CD8-positive, alpha-beta memory T cell (primary cell): ENCODE measurements at regions not wholly inside any gene's neighbourhood (a gene's known extent, or its start where the extent isn't known, plus 50 kb on each side); places are given as distances from the start of the nearest gene placed in this dataset.

ENCODE experiments used
- CTCF ChIA-PET: fragments of 350-600 bp; sonication (Branson Sonifier 250); formaldehyde crosslinking; loops from one replicate; lab custom pipeline; 2021; ENCODE audit warnings: antibody characterized with exemption; lab: Charles Lee
- POLR2A ChIA-PET: fragments of 350-600 bp; sonication (Branson Sonifier 250); formaldehyde crosslinking; loops from one replicate; lab custom pipeline; 2021; ENCODE audit warnings: antibody characterized with exemption; lab: Charles Lee
- DNase-seq, 5 donors: peaks; one replicate each; pipeline versions ENCODE4 v3.0.0 to v3.0.0-alpha.2; 2020 to 2022; ENCODE audit warnings: mixed read lengths in 1 of 5
- H3K27ac ChIP-seq: one replicate; pipeline ENCODE4 v1.7.0; 2013; ENCODE audit warnings: low read depth, mild to moderate bottlenecking, low read length, moderate library complexity
- H3K27me3 ChIP-seq: 2 replicates; pipeline ENCODE4 v1.7.0; 2013; ENCODE audit warnings: low read length, mild to moderate bottlenecking; ENCODE audit not compliant: insufficient read depth, poor library complexity, severe bottlenecking
- H3K36me3 ChIP-seq: 2 replicates; pipeline ENCODE4 v1.7.0; 2013; ENCODE audit warnings: mild to moderate bottlenecking, low read length, moderate library complexity; ENCODE audit not compliant: insufficient read depth
- H3K4me1 ChIP-seq: 2 replicates; pipeline ENCODE4 v1.7.0; 2013; ENCODE audit warnings: mild to moderate bottlenecking, low read length, moderate library complexity; ENCODE audit not compliant: insufficient read depth
- H3K4me3 ChIP-seq: 2 replicates; pipeline ENCODE4 v1.7.0; 2013; ENCODE audit warnings: mild to moderate bottlenecking, low read length
- H3K9me3 ChIP-seq: 2 replicates; pipeline ENCODE4 v1.7.0; 2013; ENCODE audit warnings: mild to moderate bottlenecking, low read length
- H3K27ac Mint-ChIP-seq, 8 donors: one replicate each; pipeline ENCODE4 v1.8.0; 2020 to 2021; ENCODE audit warnings: mixed read lengths in 8 of 8, mild to moderate bottlenecking in 6 of 8, inconsistent platforms in 3 of 8, moderate library complexity in 3 of 8
- H3K27me3 Mint-ChIP-seq, 2 donors: one replicate each; pipeline ENCODE4 v1.8.0; 2020 to 2021; ENCODE audit warnings: mixed read lengths in 2 of 2, mild to moderate bottlenecking in 1 of 2, moderate library complexity in 1 of 2
- H3K36me3 Mint-ChIP-seq, 3 donors: one replicate each; pipeline ENCODE4 v1.8.0; 2020 to 2021; ENCODE audit warnings: mixed read lengths in 3 of 3, inconsistent platforms in 1 of 3, mild to moderate bottlenecking in 1 of 3
- H3K4me1 Mint-ChIP-seq, 3 donors: one replicate each; pipeline ENCODE4 v1.8.0; 2020 to 2021; ENCODE audit warnings: mixed read lengths in 3 of 3, inconsistent platforms in 1 of 3, mild to moderate bottlenecking in 1 of 3
- H3K4me3 Mint-ChIP-seq, 7 donors: one replicate each; pipeline ENCODE4 v1.8.0; 2020 to 2021; ENCODE audit warnings: mixed read lengths in 7 of 7, mild to moderate bottlenecking in 6 of 7, moderate library complexity in 4 of 7, inconsistent platforms in 2 of 7
- H3K9me3 Mint-ChIP-seq, 5 donors: one replicate each; pipeline ENCODE4 v1.8.0; 2020 to 2022; ENCODE audit warnings: mixed read lengths in 5 of 5, mild to moderate bottlenecking in 3 of 5, moderate library complexity in 2 of 5, inconsistent platforms in 1 of 5

DNA sequence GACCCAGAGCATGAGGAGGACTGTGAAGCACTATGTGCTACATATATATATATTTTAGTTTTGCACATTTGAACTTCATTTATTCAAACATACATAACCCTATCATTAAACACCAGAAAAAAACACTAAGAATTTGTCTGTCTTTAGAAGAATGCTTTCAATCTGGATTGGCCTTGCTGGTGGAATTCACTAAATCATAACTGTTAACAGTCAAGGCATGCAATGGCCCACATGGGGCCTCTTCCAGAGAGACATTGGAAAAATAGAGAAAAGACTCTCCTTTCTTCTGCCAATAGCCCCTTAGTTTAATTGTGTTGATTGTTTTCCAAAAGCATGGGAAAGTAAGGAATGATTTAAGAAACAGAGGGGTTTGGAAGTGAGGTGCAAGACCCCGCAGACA, 77.9 kb downstream of the MRPL32 start:
- no peak overlapping the region for H3K4me3 Mint-ChIP-seq
- Histone ChIP-seq H3K27ac (no peak overlapping the region), H3K36me3 (no peaks in the 10 kb centered on the region), H3K4me1 (no peaks in the 10 kb centered on the region), H3K27me3 (peaks cover 4% of the 10 kb centered on the region), H3K4me3 (no peak overlapping the region), H3K9me3 (no peaks in the 10 kb centered on the region)
- ChIA-PET POLR2A (no interaction called here), CTCF (no interaction called here)
- no peak for DNase-seq
- H3K4me1 Mint-ChIP-seq, result no peaks in the 10 kb centered on the region
- H3K9me3 Mint-ChIP-seq, result peaks cover 0 to 4% (median 2%) of the 10 kb centered on the region in 5 donors
- H3K36me3 Mint-ChIP-seq, result peaks cover 0 to 7% (median 0%) of the 10 kb centered on the region in 3 donors
- peaks cover 25 to 64% of the 10 kb centered on the region in 2 donors for H3K27me3 Mint-ChIP-seq
- no peak overlapping the region for H3K27ac Mint-ChIP-seq

DNA sequence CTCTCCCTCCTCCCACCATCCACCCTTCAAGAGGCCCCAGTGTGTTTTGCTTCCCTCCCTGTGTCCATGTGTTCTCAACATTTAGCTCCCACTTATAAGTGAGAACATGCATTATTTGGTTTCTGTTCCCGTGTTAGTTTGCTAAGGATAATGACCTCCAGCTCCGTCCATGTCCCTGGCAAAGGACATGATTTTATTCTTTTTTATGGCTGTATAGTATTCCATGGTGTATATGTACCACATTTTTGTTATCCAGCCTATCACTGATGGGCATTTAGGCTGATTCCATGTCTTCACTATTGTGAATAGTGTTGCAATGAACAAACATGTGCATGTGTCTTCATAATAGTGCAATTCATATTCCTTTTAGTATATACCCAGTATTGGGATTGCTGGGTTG, 79.7 kb downstream of the MRPL32 start:
- peaks cover 0 to 4% (median 0%) of the 10 kb centered on the region in 5 donors for H3K9me3 Mint-ChIP-seq
- CTCF ChIA-PET, result no interaction called here

DNA sequence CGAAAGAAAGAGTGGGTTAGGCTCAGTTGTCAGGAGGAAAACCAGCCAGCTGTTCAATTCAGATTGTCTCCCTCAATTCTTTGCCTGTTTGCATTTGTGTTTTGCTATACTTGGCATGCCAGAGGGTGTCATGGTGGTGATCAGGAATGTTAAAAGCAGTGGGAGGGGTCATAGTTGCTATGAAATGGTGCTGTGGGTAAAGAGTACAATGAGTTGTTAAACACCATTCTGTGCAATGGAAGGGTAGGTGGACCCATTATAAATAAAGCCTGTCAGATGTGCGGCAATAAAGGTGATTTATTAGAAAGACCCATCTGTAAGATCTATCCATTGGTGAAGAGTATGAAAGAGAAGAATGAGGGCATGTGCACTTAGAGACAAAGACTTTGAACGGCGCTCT, 82.2 kb downstream of the MRPL32 start:
- Mint-ChIP-seq H3K27me3 (peaks cover 24 to 51% of the 10 kb centered on the region in 2 donors), H3K9me3 (peaks cover 0 to 4% (median 0%) of the 10 kb centered on the region in 5 donors), H3K4me1 (no peaks in the 10 kb centered on the region), H3K27ac (no peak overlapping the region), H3K36me3 (peaks cover 0 to 7% (median 0%) of the 10 kb centered on the region in 3 donors), H3K4me3 (no peak overlapping the region)
- Histone ChIP-seq H3K4me1 (no peaks in the 10 kb centered on the region), H3K9me3 (no peaks in the 10 kb centered on the region), H3K36me3 (no peaks in the 10 kb centered on the region), H3K27me3 (peaks cover 4% of the 10 kb centered on the region), H3K4me3 (no peak overlapping the region), H3K27ac (no peak overlapping the region)
- DNase-seq, result no peak
- POLR2A ChIA-PET, result no interaction called here
- CTCF ChIA-PET, result no interaction called here

More for the DNA sequence above, 79.7 kb downstream of the MRPL32 start:
- Histone ChIP-seq H3K4me1 (no peaks in the 10 kb centered on the region), H3K36me3 (no peaks in the 10 kb centered on the region), H3K27ac (no peak overlapping the region), H3K4me3 (no peak overlapping the region), H3K9me3 (no peaks in the 10 kb centered on the region), H3K27me3 (peaks cover 4% of the 10 kb centered on the region)
- Mint-ChIP-seq H3K4me3 (no peak overlapping the region), H3K36me3 (peaks cover 0 to 7% (median 0%) of the 10 kb centered on the region in 3 donors), H3K27me3 (peaks cover 24 to 51% of the 10 kb centered on the region in 2 donors), H3K27ac (no peak overlapping the region), H3K4me1 (no peaks in the 10 kb centered on the region)
- POLR2A ChIA-PET, result no interaction called here
- no peak for DNase-seq

DNA sequence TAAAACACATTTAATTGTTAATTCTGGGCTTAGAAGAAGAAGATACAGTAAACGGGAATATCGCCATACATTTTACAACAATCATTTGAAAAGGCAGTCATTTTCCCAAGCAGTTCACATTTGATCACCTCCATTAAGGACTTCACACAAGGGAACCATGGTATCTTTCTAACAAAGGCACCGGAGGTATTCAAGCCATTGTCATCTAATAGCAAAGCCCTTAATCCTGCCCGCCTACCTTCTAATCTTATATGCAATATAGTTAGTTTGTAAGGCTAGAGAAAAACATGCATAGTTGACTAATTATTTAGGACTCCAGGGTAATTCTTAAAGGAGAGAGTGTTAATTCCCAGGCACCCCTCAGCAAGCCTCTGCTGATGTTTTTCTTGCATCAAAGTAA, 83.1 kb downstream of the MRPL32 start:
- Mint-ChIP-seq H3K27me3 (peaks cover 24 to 46% of the 10 kb centered on the region in 2 donors), H3K4me1 (no peaks in the 10 kb centered on the region), H3K9me3 (peaks cover 0 to 4% (median 0%) of the 10 kb centered on the region in 5 donors), H3K4me3 (no peak overlapping the region), H3K27ac (no peak overlapping the region), H3K36me3 (peaks cover 0 to 7% (median 0%) of the 10 kb centered on the region in 3 donors)
- ChIA-PET CTCF (no interaction called here), POLR2A (no interaction called here)
- Histone ChIP-seq H3K4me3 (no peak overlapping the region), H3K4me1 (no peaks in the 10 kb centered on the region), H3K9me3 (no peaks in the 10 kb centered on the region), H3K36me3 (no peaks in the 10 kb centered on the region), H3K27ac (no peak overlapping the region), H3K27me3 (peaks cover 4% of the 10 kb centered on the region)
- no peak for DNase-seq

DNA sequence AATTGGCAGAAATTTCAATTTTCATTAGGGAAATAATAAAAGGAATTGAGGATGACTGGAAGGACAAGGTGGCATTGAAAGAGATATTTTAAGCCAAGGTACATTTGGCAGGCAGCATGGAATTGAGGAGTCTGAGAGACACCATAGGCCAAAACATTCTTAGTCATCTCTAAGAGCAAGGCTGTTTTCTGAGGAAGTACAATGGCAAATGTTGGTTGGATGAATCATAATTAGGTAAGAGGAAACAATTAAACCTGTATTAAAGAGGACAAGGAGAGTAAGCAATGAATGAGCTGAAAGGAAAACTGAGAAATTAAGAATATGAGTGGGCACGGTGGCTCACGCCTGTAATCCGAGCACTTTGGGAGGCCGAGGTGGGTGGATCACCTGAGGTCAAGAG, 86.3 kb downstream of the MRPL32 start:
- Mint-ChIP-seq H3K36me3 (no peaks in the 10 kb centered on the region), H3K27me3 (peaks cover 13 to 30% of the 10 kb centered on the region in 2 donors), H3K27ac (no peak overlapping the region), H3K4me3 (no peak overlapping the region), H3K9me3 (no peaks in the 10 kb centered on the region), H3K4me1 (no peaks in the 10 kb centered on the region)
- Histone ChIP-seq H3K27me3 (peaks cover 4% of the 10 kb centered on the region), H3K9me3 (no peaks in the 10 kb centered on the region), H3K4me3 (no peak overlapping the region), H3K4me1 (no peaks in the 10 kb centered on the region), H3K36me3 (no peaks in the 10 kb centered on the region), H3K27ac (no peak overlapping the region)
- no peak for DNase-seq
- POLR2A ChIA-PET, result no interaction called here
- CTCF ChIA-PET, result no interaction called here

DNA sequence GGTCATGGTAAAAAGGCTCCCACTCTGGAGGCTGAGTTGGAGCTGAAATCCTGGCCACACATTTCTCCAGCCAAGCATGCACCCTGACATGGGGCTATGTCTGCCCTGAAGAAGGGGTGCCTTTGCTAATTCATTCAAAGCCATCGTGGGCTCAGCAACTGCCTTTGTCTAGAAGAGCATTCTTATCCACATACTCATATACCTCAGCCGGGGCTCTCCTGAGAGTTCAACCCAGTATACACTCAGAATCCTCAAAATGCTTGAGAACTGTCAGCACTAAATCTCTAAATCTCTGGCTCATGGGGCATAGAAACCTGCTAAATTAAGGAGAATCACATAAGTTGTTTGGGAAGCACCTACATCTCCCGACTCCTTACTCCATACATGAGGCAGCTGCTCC, 89.3 kb downstream of the MRPL32 start:
- DNase-seq, result no peak
- no peaks in the 10 kb centered on the region for H3K27me3 ChIP-seq
- Mint-ChIP-seq H3K9me3 (no peaks in the 10 kb centered on the region), H3K4me1 (no peaks in the 10 kb centered on the region), H3K27me3 (peaks cover 3 to 21% of the 10 kb centered on the region in 2 donors), H3K27ac (no peak overlapping the region), H3K36me3 (no peaks in the 10 kb centered on the region), H3K4me3 (no peak overlapping the region)
- ChIA-PET CTCF (no interaction called here), POLR2A (no interaction called here)
- no peaks in the 10 kb centered on the region for H3K36me3 ChIP-seq
- H3K27ac ChIP-seq, result no peak overlapping the region
- no peaks in the 10 kb centered on the region for H3K9me3 ChIP-seq
- no peaks in the 10 kb centered on the region for H3K4me1 ChIP-seq
- H3K4me3 ChIP-seq, result no peak overlapping the region

DNA sequence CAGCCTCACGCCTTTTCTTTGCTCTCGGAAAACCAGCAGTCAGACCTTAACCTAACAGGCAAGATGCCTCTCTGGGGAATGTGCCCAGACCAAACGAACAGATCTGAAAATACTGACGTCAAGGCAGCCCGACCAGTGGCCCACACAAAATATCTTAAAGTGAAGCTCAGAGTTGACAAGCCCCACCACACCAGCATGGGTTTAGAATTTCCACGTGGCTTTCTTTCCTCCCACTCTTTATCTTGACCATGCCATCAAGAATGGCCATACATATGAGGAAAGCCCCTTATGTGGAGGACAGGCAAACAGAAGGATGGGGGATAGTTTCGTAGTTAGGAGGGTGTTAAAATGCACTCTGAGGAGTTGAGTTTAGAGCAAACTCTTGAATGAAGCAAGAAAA, 89.8 kb downstream of the MRPL32 start:
- peak overlapping the region in 1 of 8 donors; percentile 75 for H3K27ac Mint-ChIP-seq
- no peak overlapping the region for H3K4me3 ChIP-seq
- no peak overlapping the region for H3K4me3 Mint-ChIP-seq
- H3K27me3 ChIP-seq, result no peaks in the 10 kb centered on the region
- H3K36me3 ChIP-seq, result no peaks in the 10 kb centered on the region
- no peaks in the 10 kb centered on the region for H3K9me3 Mint-ChIP-seq
- H3K4me1 ChIP-seq, result no peaks in the 10 kb centered on the region
- no peaks in the 10 kb centered on the region for H3K9me3 ChIP-seq
- ChIA-PET POLR2A (no interaction called here), CTCF (interaction anchor here (0.6 kb wide), 1 partner anchor 112 kb away, joined by 3 read pairs; no protein-coding TSS in a partner anchor)
- H3K27me3 Mint-ChIP-seq, result peaks cover 3 to 24% of the 10 kb centered on the region in 2 donors
- no peaks in the 10 kb centered on the region for H3K4me1 Mint-ChIP-seq
- H3K27ac ChIP-seq, result no peak overlapping the region
- DNase-seq, result no peak
- H3K36me3 Mint-ChIP-seq, result no peaks in the 10 kb centered on the region

DNA sequence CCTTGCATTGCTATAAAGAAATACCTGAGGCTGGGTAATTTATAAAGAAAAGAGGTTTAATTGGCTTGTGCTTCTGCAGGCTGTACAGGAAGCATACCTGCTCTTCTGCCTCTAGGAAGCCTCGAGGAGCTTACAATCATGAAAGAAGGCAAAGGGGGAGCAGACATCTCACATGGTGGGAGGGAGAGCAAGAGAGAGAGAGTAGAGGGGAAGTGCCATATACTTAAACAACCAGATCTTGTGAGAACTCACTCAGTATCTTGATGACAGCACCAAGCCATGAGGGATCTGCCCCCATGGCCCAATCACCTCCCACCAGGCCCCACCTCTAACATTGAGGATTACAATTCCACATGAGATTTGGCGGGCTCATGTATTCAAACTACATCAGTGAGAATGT, 79.1 kb upstream of the HECW1 start:
- Mint-ChIP-seq H3K9me3 (no peaks in the 10 kb centered on the region), H3K4me1 (no peaks in the 10 kb centered on the region), H3K4me3 (peak overlapping the region in 1 of 7 donors; percentile 37), H3K36me3 (no peaks in the 10 kb centered on the region), H3K27me3 (peaks cover 9 to 11% of the 10 kb centered on the region in 2 donors), H3K27ac (no peak overlapping the region)
- CTCF ChIA-PET, result no interaction called here
- no peak for DNase-seq
- Histone ChIP-seq H3K4me1 (no peaks in the 10 kb centered on the region), H3K4me3 (no peak overlapping the region), H3K27ac (no peak overlapping the region), H3K9me3 (no peaks in the 10 kb centered on the region), H3K27me3 (no peaks in the 10 kb centered on the region), H3K36me3 (no peaks in the 10 kb centered on the region)
- POLR2A ChIA-PET, result no interaction called here
